ENCODE measurements at regions not wholly inside any gene's neighbourhood (a gene's known extent, or its start where the extent isn't known, plus 50 kb on each side); places are given as distances from the start of the nearest gene placed in this dataset.

- Histone ChIP-seq H3K9ac (ENCODE audit: control insufficient read depth, extremely low read depth, insufficient read depth, low read length) (no peak overlapping the region), H4K20me1 (ENCODE audit: control insufficient read depth, extremely low read depth, insufficient read depth, low read length) (no peaks in the 10 kb centered on the region), H3K9me3 (ENCODE audit: control insufficient read depth, low read depth, low read length) (no peaks in the 10 kb centered on the region), H2AFZ (ENCODE audit: control insufficient read depth, low read length) (no peak overlapping the region), H3K79me2 (ENCODE audit: control insufficient read depth, insufficient read depth, low read length) (no peaks in the 10 kb centered on the region), H3K4me3 (ENCODE audit: control insufficient read depth in 2 of 3, extremely low read depth in 1 of 3, insufficient read depth in 2 of 3, low read depth in 1 of 3, low read length in 3 of 3) (no peak overlapping the region), H3K4me2 (ENCODE audit: control insufficient read depth, extremely low read depth, insufficient read depth, low read depth, low read length) (no peak overlapping the region), H3K9me1 (ENCODE audit: control insufficient read depth, extremely low read depth, insufficient read depth, low read length) (no peaks in the 10 kb centered on the region), H3K36me3 (ENCODE audit: control insufficient read depth in 2 of 2, extremely low read depth in 1 of 2, insufficient read depth in 2 of 2, low read length in 2 of 2) (no peaks in the 10 kb centered on the region), H3K27me3 (ENCODE audit: control insufficient read depth, extremely low read depth, insufficient read depth, low read length) (no peaks in the 10 kb centered on the region), H3K27ac (ENCODE audit: control insufficient read depth, insufficient read depth, low read length) (no peak overlapping the region), H3K4me1 (ENCODE audit: control insufficient read depth, extremely low read depth, insufficient read depth, low read length) (no peaks in the 10 kb centered on the region)
- dilution Hi-C loops (cut with MboI; ENCODE audit: extremely low pct_ligation_motif_present, low sequenced_read_pairs), result no loop called here
- DNase-seq (ENCODE audit: low read depth, low spot score) (no peak), FAIRE-seq (no peak)
- no peak for TF ChIP-seq EZH2 (IDR thresholded peaks at IDR 0.05; ENCODE audit: low read length)
- TF ChIP-seq CTCF (optimal IDR thresholded peaks at IDR 0.05 in 1 of 3, IDR thresholded peaks at IDR 0.05 in 1 of 3, conservative IDR thresholded peaks at IDR 0.05 in 1 of 3; ENCODE audit: extremely low read depth in 1 of 3, insufficient read depth in 2 of 3, low read length in 3 of 3), result no peak
These were observed 1331.1 kb downstream of the ADGRL3 start for GRCh38 chr4:62531264-62531663.

GRCh38 chr4:62528874-62529273 is 1328.7 kb downstream of the ADGRL3 start:
- H3K9me3 ChIP-seq (ENCODE audit: control insufficient read depth, low read depth, low read length), result no peaks in the 10 kb centered on the region
- no peaks in the 10 kb centered on the region for H3K4me1 ChIP-seq (ENCODE audit: control insufficient read depth, extremely low read depth, insufficient read depth, low read length)
- no peaks in the 10 kb centered on the region for H3K9me1 ChIP-seq (ENCODE audit: control insufficient read depth, extremely low read depth, insufficient read depth, low read length)
- no peak overlapping the region for H3K4me2 ChIP-seq (ENCODE audit: control insufficient read depth, extremely low read depth, insufficient read depth, low read depth, low read length)
- FAIRE-seq (peak; percentile 44), DNase-seq (ENCODE audit: low read depth, low spot score) (no peak)
- H3K4me3 ChIP-seq (ENCODE audit: control insufficient read depth in 2 of 3, extremely low read depth in 1 of 3, insufficient read depth in 2 of 3, low read depth in 1 of 3, low read length in 3 of 3), result no peak overlapping the region
- TF ChIP-seq EZH2 (IDR thresholded peaks at IDR 0.05; ENCODE audit: low read length) (no peak), CTCF (optimal IDR thresholded peaks at IDR 0.05 in 1 of 3, IDR thresholded peaks at IDR 0.05 in 1 of 3, conservative IDR thresholded peaks at IDR 0.05 in 1 of 3; ENCODE audit: extremely low read depth in 1 of 3, insufficient read depth in 2 of 3, low read length in 3 of 3) (no peak)
- no peaks in the 10 kb centered on the region for H3K27me3 ChIP-seq (ENCODE audit: control insufficient read depth, extremely low read depth, insufficient read depth, low read length)
- H3K36me3 ChIP-seq (ENCODE audit: control insufficient read depth in 2 of 2, extremely low read depth in 1 of 2, insufficient read depth in 2 of 2, low read length in 2 of 2), result no peaks in the 10 kb centered on the region
- H3K27ac ChIP-seq (ENCODE audit: control insufficient read depth, insufficient read depth, low read length), result no peak overlapping the region
- no peak overlapping the region for H3K9ac ChIP-seq (ENCODE audit: control insufficient read depth, extremely low read depth, insufficient read depth, low read length)
- no peaks in the 10 kb centered on the region for H4K20me1 ChIP-seq (ENCODE audit: control insufficient read depth, extremely low read depth, insufficient read depth, low read length)
- H3K79me2 ChIP-seq (ENCODE audit: control insufficient read depth, insufficient read depth, low read length), result no peaks in the 10 kb centered on the region
- dilution Hi-C loops (cut with MboI; ENCODE audit: extremely low pct_ligation_motif_present, low sequenced_read_pairs), result no loop called here
- no peak overlapping the region for H2AFZ ChIP-seq (ENCODE audit: control insufficient read depth, low read length)

Measured in keratinocyte (primary cell).